Liver (tissue), 8 donors: ENCODE measurements at regions not wholly inside any gene's neighbourhood (a gene's known extent, or its start where the extent isn't known, plus 50 kb on each side); places are given as distances from the start of the nearest gene placed in this dataset.

ENCODE experiments used
- DNase-seq: peaks from one replicate; pipeline ENCODE4 v3.0.0-alpha.2; 2017; ENCODE audit warnings: low spot score
- H3K27ac ChIP-seq, 2 donors: one replicate each; pipeline ENCODE4 v1.7.0; 2013; ENCODE audit warnings: inconsistent platforms in 2 of 2, low read length in 2 of 2, control low read depth in 1 of 2, low read depth in 1 of 2, mild to moderate bottlenecking in 1 of 2
- H3K27me3 ChIP-seq, 4 donors: one replicate each; pipeline versions ENCODE4 v1.6.1 to v1.7.0; 2013; ENCODE audit warnings: low read length in 3 of 4, inconsistent platforms in 1 of 4, mild to moderate bottlenecking in 1 of 4, moderate library complexity in 1 of 4; ENCODE audit not compliant: control insufficient read depth in 4 of 4, insufficient read depth in 4 of 4
- H3K36me3 ChIP-seq, 4 donors: one replicate each; pipeline versions ENCODE4 v1.6.1 to v1.7.0; 2013; ENCODE audit warnings: low read length in 3 of 4, mild to moderate bottlenecking in 3 of 4, low read depth in 1 of 4, moderate library complexity in 1 of 4; ENCODE audit not compliant: control insufficient read depth in 4 of 4, insufficient read depth in 3 of 4
- H3K4me1 ChIP-seq, 4 donors: one replicate each; pipeline versions ENCODE4 v1.6.1 to v1.7.0; 2013; ENCODE audit warnings: low read length in 3 of 4, mild to moderate bottlenecking in 3 of 4, moderate library complexity in 1 of 4; ENCODE audit not compliant: control insufficient read depth in 4 of 4, insufficient read depth in 4 of 4
- H3K4me3 ChIP-seq, 3 donors: one replicate each; pipeline versions ENCODE4 v1.6.1 to v1.7.0; 2013; ENCODE audit warnings: low read length in 3 of 3, control low read depth in 1 of 3, low read depth in 1 of 3, mild to moderate bottlenecking in 1 of 3
- H3K9ac ChIP-seq, 2 donors: one replicate each; pipeline ENCODE4 v1.7.0; 2013; ENCODE audit warnings: low read length in 2 of 2, mild to moderate bottlenecking in 2 of 2, moderate library complexity in 2 of 2, control low read depth in 1 of 2, low read depth in 1 of 2
- H3K9me3 ChIP-seq, 4 donors: one replicate each; pipeline versions ENCODE4 v1.6.1 to v1.7.0; 2013; ENCODE audit warnings: low read length in 3 of 4; ENCODE audit not compliant: control insufficient read depth in 4 of 4
- ATF3 ChIP-seq: IDR thresholded peaks from 2 replicates; pipeline ENCODE4 v1.6.1; 2016; ENCODE audit warnings: antibody characterized with exemption
- EGR1 ChIP-seq, 2 donors: IDR thresholded peaks; 2 replicates each; pipeline ENCODE4 v1.6.1; 2016 to 2018; ENCODE audit warnings: antibody characterized with exemption in 2 of 2, low read depth in 2 of 2
- FOXA1 ChIP-seq: IDR thresholded peaks from 2 replicates; pipeline ENCODE4 v1.6.1; 2016; ENCODE audit warnings: antibody characterized with exemption
- FOXA2 ChIP-seq: IDR thresholded peaks from 2 replicates; pipeline ENCODE4 v1.6.1; 2016; ENCODE audit warnings: antibody characterized with exemption
- GABPA ChIP-seq, 2 donors: IDR thresholded peaks in 1 of 2; conservative IDR thresholded peaks in 1 of 2; 2 replicates each; pipeline ENCODE4 v1.6.1; 2016; ENCODE audit warnings: antibody characterized with exemption in 2 of 2, mild to moderate bottlenecking in 1 of 2, moderate library complexity in 1 of 2
- HNF4A ChIP-seq, 2 donors: conservative IDR thresholded peaks; 2 replicates each; pipeline ENCODE4 v1.6.1; 2016; ENCODE audit warnings: antibody characterized with exemption in 2 of 2, mild to moderate bottlenecking in 2 of 2
- HNF4G ChIP-seq: IDR thresholded peaks from 2 replicates; pipeline ENCODE4 v1.6.1; 2016; ENCODE audit warnings: antibody characterized with exemption
- JUND ChIP-seq, 2 donors: IDR thresholded peaks; 2 replicates each; pipeline ENCODE4 v1.6.1; 2016; ENCODE audit warnings: antibody characterized with exemption in 2 of 2
- MAX ChIP-seq: IDR thresholded peaks from 2 replicates; pipeline ENCODE4 v1.6.1; 2016; ENCODE audit warnings: antibody characterized with exemption
- NR2F2 ChIP-seq: IDR thresholded peaks from 2 replicates; pipeline ENCODE4 v1.6.1; 2016; ENCODE audit warnings: antibody characterized with exemption
- RAD21 ChIP-seq, 2 donors: IDR thresholded peaks; 2 replicates each; pipeline ENCODE4 v1.6.1; 2016; ENCODE audit warnings: antibody characterized with exemption in 2 of 2, mild to moderate bottlenecking in 2 of 2
- RXRA ChIP-seq, 2 donors: IDR thresholded peaks; 2 replicates each; pipeline ENCODE4 v1.6.1; 2017 to 2018; ENCODE audit warnings: antibody characterized with exemption in 2 of 2, mild to moderate bottlenecking in 1 of 2
- SP1 ChIP-seq: IDR thresholded peaks from 2 replicates; pipeline ENCODE4 v1.6.1; 2018; ENCODE audit warnings: antibody characterized with exemption, mild to moderate bottlenecking
- TAF1 ChIP-seq: conservative IDR thresholded peaks from 2 replicates; pipeline ENCODE4 v1.6.1; 2016; ENCODE audit warnings: antibody characterized with exemption, mild to moderate bottlenecking
- YY1 ChIP-seq: IDR thresholded peaks from 2 replicates; pipeline ENCODE4 v1.6.1; 2016; ENCODE audit warnings: antibody characterized with exemption, mild to moderate bottlenecking
- WGBS: extraction: QIAGEN DNeasy Blood & Tissue Kit; methylation state at CpG from one replicate; pipeline ENCODE4 v1.1.7; 2013; 5-methylcytosine and 5-hydroxymethylcytosine counted together
- TF ChIP-seq, protein P1 (sequence below): IDR thresholded peaks from 2 replicates; pipeline ENCODE4 v1.6.1; 2016; ENCODE audit warnings: antibody characterized with exemption, mild to moderate bottlenecking
- TF ChIP-seq, protein P2 (sequence below): IDR thresholded peaks from 2 replicates; pipeline ENCODE4 v1.6.1; 2016; ENCODE audit warnings: antibody characterized with exemption
- TF ChIP-seq, protein P3 (sequence below): fragments of 150-350 bp; IDR thresholded peaks from 2 replicates; pipeline ENCODE4 v1.5.1; 2017; ENCODE audit warnings: improper control_type of control experiment, low read depth, low read length; ENCODE audit not compliant: missing input control
- donor health status: healthy.
- donor health status: healthy.
- donor health status: healthy.
- donor health status: healthy.
- donor health status: healthy.

GRCh38 chr4:175280153-175280552, 362.0 kb downstream of the ADAM29 start (continued):
- TF ChIP-seq MAX (no peak), HNF4A (conservative IDR thresholded peaks at IDR 0.05) (no peak)

GRCh38 chr4:175281894-175282293, 363.7 kb downstream of the ADAM29 start:
- H3K9me3 ChIP-seq = no peaks in the 10 kb centered on the region
- H3K9ac ChIP-seq = no peak overlapping the region
- 52% methylated on average over 1 of the region's 1 CpG for WGBS
- no peak for TF ChIP-seq HNF4A (conservative IDR thresholded peaks at IDR 0.05)
- TF ChIP-seq, protein P1, sequence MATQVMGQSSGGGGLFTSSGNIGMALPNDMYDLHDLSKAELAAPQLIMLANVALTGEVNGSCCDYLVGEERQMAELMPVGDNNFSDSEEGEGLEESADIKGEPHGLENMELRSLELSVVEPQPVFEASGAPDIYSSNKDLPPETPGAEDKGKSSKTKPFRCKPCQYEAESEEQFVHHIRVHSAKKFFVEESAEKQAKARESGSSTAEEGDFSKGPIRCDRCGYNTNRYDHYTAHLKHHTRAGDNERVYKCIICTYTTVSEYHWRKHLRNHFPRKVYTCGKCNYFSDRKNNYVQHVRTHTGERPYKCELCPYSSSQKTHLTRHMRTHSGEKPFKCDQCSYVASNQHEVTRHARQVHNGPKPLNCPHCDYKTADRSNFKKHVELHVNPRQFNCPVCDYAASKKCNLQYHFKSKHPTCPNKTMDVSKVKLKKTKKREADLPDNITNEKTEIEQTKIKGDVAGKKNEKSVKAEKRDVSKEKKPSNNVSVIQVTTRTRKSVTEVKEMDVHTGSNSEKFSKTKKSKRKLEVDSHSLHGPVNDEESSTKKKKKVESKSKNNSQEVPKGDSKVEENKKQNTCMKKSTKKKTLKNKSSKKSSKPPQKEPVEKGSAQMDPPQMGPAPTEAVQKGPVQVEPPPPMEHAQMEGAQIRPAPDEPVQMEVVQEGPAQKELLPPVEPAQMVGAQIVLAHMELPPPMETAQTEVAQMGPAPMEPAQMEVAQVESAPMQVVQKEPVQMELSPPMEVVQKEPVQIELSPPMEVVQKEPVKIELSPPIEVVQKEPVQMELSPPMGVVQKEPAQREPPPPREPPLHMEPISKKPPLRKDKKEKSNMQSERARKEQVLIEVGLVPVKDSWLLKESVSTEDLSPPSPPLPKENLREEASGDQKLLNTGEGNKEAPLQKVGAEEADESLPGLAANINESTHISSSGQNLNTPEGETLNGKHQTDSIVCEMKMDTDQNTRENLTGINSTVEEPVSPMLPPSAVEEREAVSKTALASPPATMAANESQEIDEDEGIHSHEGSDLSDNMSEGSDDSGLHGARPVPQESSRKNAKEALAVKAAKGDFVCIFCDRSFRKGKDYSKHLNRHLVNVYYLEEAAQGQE = no peak
- TF ChIP-seq, protein P2, sequence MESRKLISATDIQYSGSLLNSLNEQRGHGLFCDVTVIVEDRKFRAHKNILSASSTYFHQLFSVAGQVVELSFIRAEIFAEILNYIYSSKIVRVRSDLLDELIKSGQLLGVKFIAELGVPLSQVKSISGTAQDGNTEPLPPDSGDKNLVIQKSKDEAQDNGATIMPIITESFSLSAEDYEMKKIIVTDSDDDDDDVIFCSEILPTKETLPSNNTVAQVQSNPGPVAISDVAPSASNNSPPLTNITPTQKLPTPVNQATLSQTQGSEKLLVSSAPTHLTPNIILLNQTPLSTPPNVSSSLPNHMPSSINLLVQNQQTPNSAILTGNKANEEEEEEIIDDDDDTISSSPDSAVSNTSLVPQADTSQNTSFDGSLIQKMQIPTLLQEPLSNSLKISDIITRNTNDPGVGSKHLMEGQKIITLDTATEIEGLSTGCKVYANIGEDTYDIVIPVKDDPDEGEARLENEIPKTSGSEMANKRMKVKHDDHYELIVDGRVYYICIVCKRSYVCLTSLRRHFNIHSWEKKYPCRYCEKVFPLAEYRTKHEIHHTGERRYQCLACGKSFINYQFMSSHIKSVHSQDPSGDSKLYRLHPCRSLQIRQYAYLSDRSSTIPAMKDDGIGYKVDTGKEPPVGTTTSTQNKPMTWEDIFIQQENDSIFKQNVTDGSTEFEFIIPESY = no peak
- no peak for TF ChIP-seq NR2F2
- no peak for TF ChIP-seq HNF4G
- no peak for DNase-seq
- H3K4me3 ChIP-seq = no peak overlapping the region
- H3K27ac ChIP-seq = no peak overlapping the region
- H3K27me3 ChIP-seq = no peaks in the 10 kb centered on the region
- H3K4me1 ChIP-seq = no peaks in the 10 kb centered on the region
- no peaks in the 10 kb centered on the region for H3K36me3 ChIP-seq

- H3K36me3 ChIP-seq = no peaks in the 10 kb centered on the region
- H3K9me3 ChIP-seq = no peaks in the 10 kb centered on the region
- no peak for DNase-seq
- H3K9ac ChIP-seq = no peak overlapping the region
- no peak overlapping the region for H3K27ac ChIP-seq
- no peak overlapping the region for H3K4me3 ChIP-seq
- H3K4me1 ChIP-seq = no peaks in the 10 kb centered on the region
- no peaks in the 10 kb centered on the region for H3K27me3 ChIP-seq
- TF ChIP-seq FOXA1 = no peak
- TF ChIP-seq, protein P1 = no peak
- no peak for TF ChIP-seq RAD21 (IDR thresholded peaks at IDR 0.05)
- TF ChIP-seq EGR1 (IDR thresholded peaks at IDR 0.05; ENCODE audit: low read depth in 2 of 2) = no peak
- no peak for TF ChIP-seq SP1
- TF ChIP-seq GABPA (IDR thresholded peaks at IDR 0.05 in 1 of 2, conservative IDR thresholded peaks at IDR 0.05 in 1 of 2) = no peak
- no peak for TF ChIP-seq YY1
- no peak for TF ChIP-seq NR2F2
- TF ChIP-seq, protein P3, sequence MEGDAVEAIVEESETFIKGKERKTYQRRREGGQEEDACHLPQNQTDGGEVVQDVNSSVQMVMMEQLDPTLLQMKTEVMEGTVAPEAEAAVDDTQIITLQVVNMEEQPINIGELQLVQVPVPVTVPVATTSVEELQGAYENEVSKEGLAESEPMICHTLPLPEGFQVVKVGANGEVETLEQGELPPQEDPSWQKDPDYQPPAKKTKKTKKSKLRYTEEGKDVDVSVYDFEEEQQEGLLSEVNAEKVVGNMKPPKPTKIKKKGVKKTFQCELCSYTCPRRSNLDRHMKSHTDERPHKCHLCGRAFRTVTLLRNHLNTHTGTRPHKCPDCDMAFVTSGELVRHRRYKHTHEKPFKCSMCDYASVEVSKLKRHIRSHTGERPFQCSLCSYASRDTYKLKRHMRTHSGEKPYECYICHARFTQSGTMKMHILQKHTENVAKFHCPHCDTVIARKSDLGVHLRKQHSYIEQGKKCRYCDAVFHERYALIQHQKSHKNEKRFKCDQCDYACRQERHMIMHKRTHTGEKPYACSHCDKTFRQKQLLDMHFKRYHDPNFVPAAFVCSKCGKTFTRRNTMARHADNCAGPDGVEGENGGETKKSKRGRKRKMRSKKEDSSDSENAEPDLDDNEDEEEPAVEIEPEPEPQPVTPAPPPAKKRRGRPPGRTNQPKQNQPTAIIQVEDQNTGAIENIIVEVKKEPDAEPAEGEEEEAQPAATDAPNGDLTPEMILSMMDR = no peak
- TF ChIP-seq TAF1 = no peak
- TF ChIP-seq ATF3 = no peak
- no peak for TF ChIP-seq HNF4G
- TF ChIP-seq, protein P2 = no peak
- TF ChIP-seq JUND (IDR thresholded peaks at IDR 0.05) = no peak
- no peak for TF ChIP-seq HNF4A (conservative IDR thresholded peaks at IDR 0.05)
- no peak for TF ChIP-seq RXRA (IDR thresholded peaks at IDR 0.05)
- no peak for TF ChIP-seq FOXA2
- 86% methylated on average over 9 of the region's 9 CpGs for WGBS
These were observed 364.2 kb downstream of the ADAM29 start for GRCh38 chr4:175282407-175282806.
